WTC11 (cell line): ENCODE measurements at regions not wholly inside any gene's neighbourhood (a gene's known extent, or its start where the extent isn't known, plus 50 kb on each side); places are given as distances from the start of the nearest gene placed in this dataset.
"Not testable (repeated sequence)": the region's sequence is repeated elsewhere in the genome, so short reads cannot be mapped to it uniquely, and the experiment has no call there.

Source experiments
- ATAC-seq: fragments of 200-7000 bp; cut with Tn5 transposase; 2 replicates; pipeline ENCODE4 v1.10.0; 2021; ENCODE audit warnings: mild to moderate bottlenecking, moderate library complexity
- CTCF ChIA-PET: fragments of 300-600 bp; sonication (Branson Sonifier 250); formaldehyde crosslinking; loops from one replicate; lab custom pipeline; 2021; ENCODE audit warnings: antibody characterized with exemption; lab: Charles Lee
- POLR2A ChIA-PET: fragments of 350-600 bp; sonication (Branson Sonifier 250); formaldehyde crosslinking; loops from one replicate; lab custom pipeline; 2021; ENCODE audit warnings: antibody characterized with exemption; lab: Charles Lee
- DNase-seq: peaks from one replicate; pipeline ENCODE4 v3.0.0; 2021; ENCODE audit warnings: low spot score
- H3K27ac Mint-ChIP-seq: 2 replicates; pipeline ENCODE4 v1.8.0; 2021; ENCODE audit warnings: mixed read lengths
- H3K27me3 Mint-ChIP-seq: 2 replicates; pipeline ENCODE4 v1.8.0; 2021; ENCODE audit warnings: low read depth, mild to moderate bottlenecking, moderate library complexity, mixed read lengths
- H3K36me3 Mint-ChIP-seq: 2 replicates; pipeline ENCODE4 v1.8.0; 2021; ENCODE audit warnings: mixed read lengths
- H3K4me1 Mint-ChIP-seq: 2 replicates; pipeline ENCODE4 v1.8.0; 2022; ENCODE audit warnings: mixed read lengths
- H3K4me3 Mint-ChIP-seq: 2 replicates; pipeline ENCODE4 v1.8.0; 2021; ENCODE audit warnings: mild to moderate bottlenecking, moderate library complexity, mixed read lengths
- H3K9me3 Mint-ChIP-seq: 2 replicates; pipeline ENCODE4 v1.8.0; 2021; ENCODE audit warnings: mixed read lengths
- ATF3 ChIP-seq: sonication (generic); formaldehyde crosslinking; conservative IDR thresholded peaks from 2 replicates; pipeline ENCODE4 v1.8.1; 2022; ENCODE audit warnings: mild to moderate bottlenecking, missing genetic modification reagents
- CREB1 ChIP-seq: sonication (generic); formaldehyde crosslinking; IDR thresholded peaks from 2 replicates; pipeline ENCODE4 v1.8.0; 2023; ENCODE audit warnings: mild to moderate bottlenecking, missing genetic modification reagents
- ELF4 ChIP-seq: sonication (generic); formaldehyde crosslinking; IDR thresholded peaks from 2 replicates; pipeline ENCODE4 v1.8.1; 2022; ENCODE audit warnings: low read depth, mild to moderate bottlenecking, moderate library complexity, missing genetic modification reagents
- GABPB1 ChIP-seq: sonication (generic); formaldehyde crosslinking; IDR thresholded peaks from 2 replicates; pipeline ENCODE4 v1.8.1; 2023; ENCODE audit warnings: mild to moderate bottlenecking, missing genetic modification reagents
- PREB ChIP-seq: sonication (generic); formaldehyde crosslinking; IDR thresholded peaks from 2 replicates; pipeline ENCODE4 v1.8.1; 2022; ENCODE audit warnings: mild to moderate bottlenecking, missing genetic modification reagents, moderate library complexity, borderline replicate concordance
- RELA ChIP-seq: sonication (generic); formaldehyde crosslinking; IDR thresholded peaks from 2 replicates; pipeline ENCODE4 v1.8.1; 2022; ENCODE audit warnings: missing genetic modification reagents, mild to moderate bottlenecking, borderline replicate concordance
- TP53 ChIP-seq: sonication (generic); formaldehyde crosslinking; IDR thresholded peaks from 2 replicates; pipeline ENCODE4 v1.8.1; 2023; ENCODE audit warnings: mild to moderate bottlenecking, missing genetic modification reagents
- USF1 ChIP-seq: sonication (generic); formaldehyde crosslinking; IDR thresholded peaks from 2 replicates; pipeline ENCODE4 v1.8.0; 2022; ENCODE audit warnings: mild to moderate bottlenecking, missing genetic modification reagents
- USF2 ChIP-seq: sonication (generic); formaldehyde crosslinking; IDR thresholded peaks from 2 replicates; pipeline ENCODE4 v1.8.1; 2023; ENCODE audit warnings: mild to moderate bottlenecking, missing genetic modification reagents, moderate library complexity
- ZNF219 ChIP-seq: sonication (generic); formaldehyde crosslinking; IDR thresholded peaks from 2 replicates; pipeline ENCODE4 v1.8.0; 2023; ENCODE audit warnings: missing genetic modification reagents, mild to moderate bottlenecking, borderline replicate concordance
- ZNF281 ChIP-seq: sonication (generic); formaldehyde crosslinking; IDR thresholded peaks from 2 replicates; pipeline ENCODE4 v1.8.0; 2023; ENCODE audit warnings: mild to moderate bottlenecking, missing genetic modification reagents
- ZNF317 ChIP-seq: sonication (generic); formaldehyde crosslinking; IDR thresholded peaks from 2 replicates; pipeline ENCODE4 v1.8.1; 2023; ENCODE audit warnings: low read depth, mild to moderate bottlenecking, moderate library complexity, missing genetic modification reagents, borderline replicate concordance
- ZNF396 ChIP-seq: fragments of 250-450 bp; sonication (Bioruptor Pico); IDR thresholded peaks from 2 replicates; pipeline ENCODE4 v1.8.0; 2021; ENCODE audit warnings: mild to moderate bottlenecking, moderate library complexity, borderline replicate concordance

- TF ChIP-seq CREB1 (CRISPR knock-in tag) = no peak
Measured at GRCh38 chr22:47352920-47353700, 590.7 kb downstream of the TBC1D22A start (continued).

GRCh38 chr22:47351836-47352579, 589.6 kb downstream of the TBC1D22A start:
- Mint-ChIP-seq H3K27me3 (peaks cover 10% of the 10 kb centered on the region), H3K4me3 (no peak overlapping the region)
- TF ChIP-seq TP53 (CRISPR knock-in tag) (no peak), ZNF281 (CRISPR knock-in tag) (no peak), PREB (CRISPR knock-in tag) (no peak), ATF3 (CRISPR knock-in tag) (no peak)
- TF ChIP-seq, all 79 proteins: peak for 0
- CTCF ChIA-PET = no interaction called here
- no peak for ATAC-seq
- Mint-ChIP-seq H3K9me3 (peaks cover 51% of the 10 kb centered on the region), H3K27ac (no peak overlapping the region), H3K4me1 (no peaks in the 10 kb centered on the region), H3K36me3 (peaks cover 34% of the 10 kb centered on the region)
- POLR2A ChIA-PET = no interaction called here
- DNase-seq = no peak

GRCh38 chr22:47346287-47346686, 583.8 kb downstream of the TBC1D22A start:
- CTCF ChIA-PET, ATAC-seq, DNase-seq, POLR2A ChIA-PET, H3K27ac Mint-ChIP-seq, H3K4me3 Mint-ChIP-seq, H3K4me1 Mint-ChIP-seq: not testable (repeated sequence)
- peaks cover 16% of the 10 kb centered on the region for H3K36me3 Mint-ChIP-seq
- peaks cover 37% of the 10 kb centered on the region for H3K9me3 Mint-ChIP-seq
- H3K27me3 Mint-ChIP-seq = peaks cover 13% of the 10 kb centered on the region

- Mint-ChIP-seq H3K9me3 (peaks cover 27% of the 10 kb centered on the region), H3K27ac (no peak overlapping the region), H3K4me1 (no peaks in the 10 kb centered on the region), H3K36me3 (peaks cover 5% of the 10 kb centered on the region; the same call in 1 of the 2 replicates), H3K27me3 (peaks cover 5% of the 10 kb centered on the region), H3K4me3 (no peak overlapping the region)
- ATAC-seq = no peak
- CTCF ChIA-PET = no interaction called here
- POLR2A ChIA-PET = no interaction called here
- no peak for DNase-seq
- TF ChIP-seq ZNF317 (CRISPR knock-in tag) (no peak), USF1 (CRISPR knock-in tag) (no peak), ZNF219 (CRISPR knock-in tag) (no peak), RELA (CRISPR knock-in tag) (no peak), USF2 (CRISPR knock-in tag) (no peak), GABPB1 (CRISPR knock-in tag) (no peak), ELF4 (CRISPR knock-in tag) (no peak), ZNF396 (CRISPR knock-in tag) (no peak)
- TF ChIP-seq, all 79 proteins: peak for 0
Measured at GRCh38 chr22:47345025-47345424, 582.6 kb downstream of the TBC1D22A start.
